ENCODE measurements at regions not wholly inside any gene's neighbourhood (a gene's known extent, or its start where the extent isn't known, plus 50 kb on each side); places are given as distances from the start of the nearest gene placed in this dataset.
"Not testable (repeated sequence)": the region's sequence is repeated elsewhere in the genome, so short reads cannot be mapped to it uniquely, and the experiment has no call there.

DNA sequence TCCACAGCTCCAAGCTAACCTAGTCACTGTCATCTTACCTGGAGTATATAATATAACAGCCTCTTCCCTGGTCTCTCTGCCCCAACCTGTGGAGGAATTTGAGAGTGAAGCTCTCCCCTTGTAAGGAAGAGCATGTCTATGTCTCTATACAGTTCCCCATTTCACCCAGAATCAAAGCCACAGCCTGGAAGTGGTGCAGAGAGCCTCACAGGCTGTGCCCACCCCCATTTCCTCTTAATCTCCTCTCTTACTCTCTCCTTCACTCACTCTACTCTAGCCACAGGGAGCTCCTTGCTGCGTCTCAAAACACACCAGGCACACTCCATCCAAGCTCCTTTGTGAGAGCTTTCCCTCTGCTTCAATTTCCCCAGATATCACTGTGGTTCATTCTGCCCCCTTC is 302.5 kb upstream of the ISX start:
- no peak for DNase-seq

DNA sequence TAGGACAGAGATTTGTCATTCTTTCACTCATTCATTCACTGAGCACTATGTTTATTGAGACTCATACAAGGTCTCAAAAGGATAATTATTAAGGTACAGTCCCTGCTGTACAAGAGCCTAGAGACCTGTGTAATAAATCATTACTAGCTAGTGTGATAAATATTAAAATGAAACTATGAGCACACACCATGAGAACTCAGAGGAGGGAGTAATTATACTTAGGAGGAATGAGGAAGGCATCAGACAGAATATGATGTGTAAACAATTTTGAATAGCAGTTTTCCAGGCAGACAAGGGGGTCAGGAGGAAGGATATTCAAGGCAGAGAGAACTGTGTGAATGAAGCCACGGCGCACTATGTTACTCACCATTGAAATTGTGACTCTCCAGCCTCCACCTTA is 300.8 kb upstream of the ISX start:
- DNase-seq: no peak

DNA sequence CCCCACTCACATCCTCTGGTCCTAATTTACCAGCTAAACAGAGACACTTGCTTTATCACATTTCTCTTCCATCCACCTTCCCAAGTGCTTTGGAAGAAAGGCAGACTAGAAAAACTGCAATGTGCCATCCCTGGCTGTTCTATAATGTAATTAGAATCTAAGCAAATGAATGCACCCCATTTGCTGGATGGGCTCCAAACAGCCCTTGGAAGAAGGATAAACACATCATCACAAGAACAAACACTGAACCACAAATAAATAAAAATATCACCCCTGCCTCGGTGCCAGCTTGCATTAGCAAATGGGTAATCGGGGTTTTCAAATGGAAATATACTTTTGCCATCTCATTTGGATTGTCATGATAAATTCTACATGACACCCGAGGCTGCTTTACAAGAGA is 296.6 kb upstream of the ISX start:
- DNase-seq: no peak

DNA sequence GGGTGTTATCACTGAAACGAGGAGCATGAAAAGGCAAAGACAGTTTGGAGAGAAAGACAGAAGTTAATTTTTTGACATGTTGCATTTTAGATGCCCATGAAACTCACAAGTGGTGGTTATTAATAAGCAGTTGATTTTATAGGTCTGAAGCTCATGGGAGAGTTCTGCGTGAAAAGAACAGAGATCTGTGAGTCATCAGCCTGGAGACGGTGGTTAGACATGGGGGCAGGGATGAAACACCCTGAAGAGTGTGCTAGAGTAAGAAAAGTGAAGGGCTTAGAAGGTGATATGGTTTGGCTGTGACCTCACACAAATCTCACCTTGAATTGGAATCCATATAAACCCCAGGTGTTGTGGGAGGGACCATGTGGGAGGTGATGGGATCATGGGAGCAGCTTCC is 289.1 kb upstream of the ISX start:
- no peak for DNase-seq

DNA sequence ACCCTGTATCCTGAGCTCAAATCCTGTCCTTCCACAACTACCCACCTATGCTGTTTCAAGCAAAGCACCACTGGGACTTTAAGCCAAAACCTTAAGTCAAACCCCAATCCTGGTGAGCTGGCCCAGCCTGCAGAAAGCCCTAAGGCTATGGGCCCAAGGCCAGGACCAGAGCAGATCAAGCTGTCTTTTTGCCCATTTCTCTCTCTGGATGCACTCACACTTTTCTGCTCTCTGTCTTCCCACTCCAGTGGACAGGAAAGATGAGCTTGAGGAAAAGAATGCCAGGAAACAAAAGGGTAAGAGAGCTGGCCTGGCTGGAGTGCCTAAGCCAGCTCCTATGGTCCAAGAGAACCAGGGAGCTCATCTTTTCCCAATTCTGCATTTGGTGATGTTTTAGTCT is 284.3 kb upstream of the ISX start:
- no peak for DNase-seq

DNA sequence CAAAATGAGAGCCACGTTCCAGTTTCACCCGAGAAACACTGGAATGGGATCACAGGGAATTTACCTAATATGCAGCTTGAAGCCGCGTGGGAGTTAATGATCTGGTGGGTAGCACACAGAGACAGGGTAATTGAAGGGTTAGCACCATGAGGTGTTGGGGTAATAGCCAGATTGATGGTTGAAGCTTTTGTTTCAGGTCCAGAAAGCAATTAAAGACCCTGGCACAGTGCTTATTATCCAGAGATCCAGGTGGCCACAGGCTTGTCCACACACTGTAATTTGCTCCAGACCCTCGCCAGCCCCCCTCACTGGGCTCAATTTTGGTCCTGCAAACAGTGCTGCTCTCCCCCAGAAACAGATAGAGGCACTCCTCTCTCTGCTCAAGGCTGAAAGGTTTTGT is 282.5 kb upstream of the ISX start:
- no peak for DNase-seq

DNA sequence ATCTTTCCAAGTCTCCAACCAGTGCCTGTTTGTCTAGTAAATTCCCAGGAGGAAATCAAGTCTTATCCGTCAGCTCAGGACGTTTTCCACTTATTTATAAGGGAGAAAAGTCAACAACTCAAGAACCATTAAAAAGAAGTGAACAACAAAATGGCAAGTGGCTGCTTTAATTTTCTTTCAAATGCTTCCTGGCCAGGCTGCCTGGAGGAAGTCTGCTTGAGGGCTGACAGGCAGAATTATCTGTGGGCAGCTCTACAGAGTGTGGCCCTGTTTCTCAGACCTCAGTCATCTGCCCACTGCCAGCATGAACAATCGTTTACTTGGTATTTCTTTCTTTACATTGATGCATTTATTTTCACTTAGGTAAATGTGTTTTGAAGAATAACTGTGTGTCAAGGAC is 281.9 kb upstream of the ISX start:
- DNase-seq: no peak

DNA sequence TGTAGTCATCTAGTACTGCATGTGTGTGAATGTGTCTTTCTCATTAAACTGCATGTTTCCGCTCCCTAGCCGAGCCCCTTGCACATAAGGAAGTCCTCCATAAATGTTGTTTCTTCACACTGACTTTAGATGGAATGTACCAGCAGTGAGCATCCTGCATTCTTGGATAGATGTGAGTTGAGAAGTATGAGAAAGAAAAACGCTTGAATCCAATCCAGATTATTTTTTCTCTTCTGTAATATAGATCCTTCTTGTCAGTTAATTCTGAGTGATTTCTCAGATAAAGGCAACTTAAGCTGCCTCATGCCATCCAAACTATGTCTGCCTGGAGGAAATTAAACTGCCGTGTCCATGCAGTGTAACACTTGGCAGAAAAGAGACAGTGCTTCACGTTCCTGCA is 268.1 kb upstream of the ISX start:
- no peak for DNase-seq

DNA sequence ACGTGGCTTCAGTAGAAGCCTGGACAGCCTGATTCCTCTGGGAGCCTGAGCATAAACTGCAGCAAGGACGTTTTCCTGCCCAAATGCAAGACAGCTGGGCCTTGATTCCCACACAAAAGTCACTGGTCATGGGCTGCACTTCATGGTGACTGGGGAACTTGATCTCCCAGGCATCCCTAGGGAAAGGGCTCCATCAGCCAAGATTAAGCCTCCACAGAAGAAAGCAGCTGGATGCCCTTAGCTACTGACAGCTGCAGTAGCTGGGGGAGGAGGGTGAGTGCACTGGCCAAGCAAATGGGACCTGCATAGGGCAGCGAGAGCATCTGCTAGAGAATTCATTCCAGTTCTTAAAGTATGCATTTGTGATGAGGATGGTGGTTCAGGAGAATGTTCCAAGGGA is 267.4 kb upstream of the ISX start:
- DNase-seq: no peak

DNA sequence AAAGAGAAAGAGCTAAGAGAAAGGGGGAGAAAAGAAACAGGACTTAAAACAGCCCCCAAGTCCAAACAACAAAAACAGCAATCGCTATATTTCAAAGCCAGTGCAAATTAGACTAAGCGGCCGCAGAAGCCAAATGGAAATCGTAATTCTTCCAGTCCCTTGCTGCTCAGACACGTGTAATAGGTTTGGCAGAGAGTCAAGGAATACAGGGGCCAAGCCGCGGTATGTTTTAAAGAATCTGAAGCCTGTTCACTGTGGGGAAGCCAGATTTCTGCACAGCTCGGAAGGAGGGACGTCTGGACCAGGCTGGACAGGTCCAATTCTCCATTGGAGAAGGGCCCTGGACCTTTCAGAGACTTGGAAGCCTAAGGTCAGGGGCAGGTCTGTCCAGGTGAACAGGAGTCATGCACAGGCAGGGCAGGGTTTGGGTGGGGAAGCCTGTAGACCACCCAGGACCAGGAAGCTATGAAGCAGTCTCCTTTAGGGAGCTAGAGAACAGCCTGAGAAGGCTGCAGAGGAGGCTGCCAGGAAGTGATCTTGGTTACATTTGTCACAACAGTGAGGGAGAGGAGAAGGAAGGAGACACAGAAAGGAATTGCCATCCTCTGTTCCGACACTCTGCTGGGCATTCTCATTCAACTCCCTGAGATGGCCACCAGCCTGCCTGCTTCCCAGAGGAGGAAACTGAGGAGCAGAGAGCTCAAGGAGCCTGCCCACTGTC is 265.5 kb upstream of the ISX start:
- DNase-seq: no peak

DNA sequence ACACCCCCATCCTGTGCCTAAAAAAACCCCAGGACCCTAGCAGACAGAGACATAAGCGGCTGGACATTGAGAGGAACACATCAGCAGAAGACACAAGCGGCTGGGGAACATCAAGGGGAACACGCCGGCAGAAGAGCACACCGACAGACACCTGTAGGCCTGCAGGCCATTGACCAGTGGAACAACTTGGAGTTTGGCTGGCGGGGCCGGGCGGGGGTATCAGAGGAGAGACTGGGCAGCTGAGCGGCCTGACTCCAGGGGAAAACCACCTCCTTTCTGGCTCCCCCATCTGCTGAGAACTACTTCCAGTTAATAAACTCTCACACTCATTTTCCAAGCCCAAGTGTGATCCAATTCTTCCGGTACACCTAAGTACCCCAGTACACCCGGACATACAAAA is 264.7 kb upstream of the ISX start:
- no peak for DNase-seq

DNA sequence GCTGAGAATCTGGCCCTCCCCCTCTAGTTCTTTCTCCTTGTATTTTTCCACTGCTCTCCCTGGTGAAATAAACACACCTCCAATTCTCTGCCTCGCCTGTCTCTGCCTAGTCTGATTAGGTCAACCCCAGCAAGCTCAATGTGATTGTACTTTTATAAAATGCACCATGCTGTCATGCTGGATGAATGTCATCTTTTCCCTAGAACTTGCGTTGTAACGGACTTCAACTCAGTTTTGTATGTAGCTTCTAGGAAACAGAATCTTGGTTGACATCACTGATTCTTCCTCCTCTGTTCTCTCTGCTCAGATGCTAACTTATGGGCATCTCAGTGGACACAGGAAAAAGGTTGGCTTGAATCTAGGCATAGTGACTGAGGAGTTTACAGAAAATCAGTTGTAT is 261.9 kb upstream of the ISX start:
- DNase-seq: no peak

DNA sequence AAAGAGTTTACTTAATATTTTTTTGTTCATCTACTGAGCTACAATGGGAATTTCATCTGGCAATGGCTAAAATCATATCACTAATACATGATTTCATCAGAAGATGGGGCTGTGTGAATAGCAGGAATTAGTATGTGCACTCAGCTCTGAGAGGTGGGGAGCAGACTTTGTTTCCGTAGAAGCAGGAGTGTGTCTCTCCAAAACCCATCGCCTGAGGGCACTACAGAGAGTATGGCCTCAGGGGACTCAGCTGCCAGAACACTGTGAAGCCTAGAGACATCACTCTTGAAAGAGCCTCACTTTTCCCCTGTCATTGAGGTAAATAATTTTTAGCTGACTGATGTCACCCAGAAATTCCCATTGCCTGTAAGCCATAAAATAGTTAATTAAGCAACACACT is 261.4 kb upstream of the ISX start:
- no peak for DNase-seq

DNA sequence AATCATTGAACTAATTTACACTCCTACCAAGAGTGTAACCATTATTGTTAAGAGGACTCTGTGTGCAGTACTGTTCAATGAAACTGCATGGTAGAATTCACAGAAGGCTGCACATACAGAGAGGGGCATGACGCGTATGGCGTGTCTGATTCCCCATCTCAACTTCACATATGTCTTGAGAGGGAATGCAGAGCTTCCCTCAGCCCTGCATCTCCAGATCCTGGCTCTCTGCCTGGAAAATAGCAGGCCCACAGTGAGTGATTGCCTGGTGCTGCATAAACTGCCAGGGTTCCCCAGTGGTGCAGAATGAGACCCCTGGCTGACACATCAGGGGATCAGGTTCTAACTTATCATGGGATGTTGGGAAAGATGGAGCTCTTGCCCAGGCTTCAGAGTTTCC is 260.2 kb upstream of the ISX start:
- DNase-seq: no peak

DNA sequence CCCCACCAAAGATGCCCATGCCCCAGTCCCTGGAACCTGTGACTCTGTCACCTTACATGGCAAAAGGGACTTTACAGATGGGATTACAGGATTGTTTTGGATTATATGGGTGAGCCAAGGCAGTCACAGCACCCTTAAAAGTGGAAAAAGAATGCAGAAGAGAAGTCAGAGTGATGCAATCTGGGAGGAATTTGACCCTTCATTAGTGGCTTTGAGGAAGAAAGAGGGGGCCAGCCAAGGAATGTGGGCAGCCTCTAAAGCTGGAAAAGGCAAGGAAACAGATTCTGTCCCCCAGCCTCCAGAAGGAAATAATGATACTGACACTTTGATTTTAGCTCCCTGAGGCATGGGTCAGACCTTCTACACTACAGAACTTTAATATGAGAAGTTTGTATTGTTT is 257.3 kb upstream of the ISX start:
- no peak for DNase-seq

DNA sequence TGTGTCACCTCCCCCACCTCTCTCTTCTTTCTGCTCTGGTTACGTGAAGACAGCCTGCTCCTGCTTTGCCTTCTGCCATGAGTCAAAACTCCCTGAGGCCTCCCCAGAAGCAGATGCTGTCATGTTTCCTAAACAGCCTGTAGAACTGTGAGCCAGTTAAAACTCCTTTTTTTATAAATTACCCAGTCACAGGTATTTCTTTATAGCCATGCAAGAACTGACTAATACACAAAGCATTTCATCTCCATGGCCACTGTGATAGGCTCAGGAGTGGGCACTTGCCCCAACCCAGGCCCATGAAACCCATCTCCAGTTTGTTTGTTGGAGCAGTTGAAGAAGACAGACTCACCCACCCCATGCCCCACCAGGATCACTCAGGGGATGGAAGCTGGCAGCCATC is 253.3 kb upstream of the ISX start:
- no peak for DNase-seq

DNA sequence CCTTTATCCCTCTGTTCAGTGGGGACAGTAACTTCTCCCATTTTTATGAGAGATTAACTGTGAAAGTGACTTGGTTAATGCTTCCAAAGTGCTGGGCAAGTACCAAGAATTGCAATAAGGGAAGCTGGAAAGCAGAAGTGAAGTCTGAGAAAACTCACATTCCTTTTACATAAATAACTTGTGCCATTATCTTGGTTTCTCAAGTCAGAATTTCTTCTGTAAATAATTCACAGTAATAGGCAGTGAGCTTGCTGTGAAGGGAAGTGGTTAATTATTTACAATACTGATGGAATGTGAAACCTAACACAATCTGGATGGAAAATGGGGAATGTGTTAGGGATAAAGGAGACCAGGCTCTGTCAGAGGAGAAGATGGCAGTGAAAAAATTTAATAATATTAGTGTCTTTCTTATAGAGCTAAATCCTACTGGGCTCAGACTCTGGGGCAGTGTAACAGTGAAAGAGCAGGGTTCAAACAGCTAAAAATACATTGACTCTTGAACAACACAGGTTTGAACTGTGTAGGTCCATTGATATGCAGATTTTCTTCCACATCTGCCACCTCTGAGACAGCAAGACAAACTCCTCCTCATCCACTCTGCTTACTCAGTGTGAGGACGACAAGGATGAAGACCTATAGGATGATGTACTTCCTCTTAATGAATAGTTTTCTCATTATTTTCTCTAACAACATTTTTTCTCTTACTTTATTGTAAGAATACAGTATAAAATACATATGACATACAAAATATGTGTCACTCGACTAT is 251.5 kb upstream of the ISX start:
- DNase-seq: no peak

DNA sequence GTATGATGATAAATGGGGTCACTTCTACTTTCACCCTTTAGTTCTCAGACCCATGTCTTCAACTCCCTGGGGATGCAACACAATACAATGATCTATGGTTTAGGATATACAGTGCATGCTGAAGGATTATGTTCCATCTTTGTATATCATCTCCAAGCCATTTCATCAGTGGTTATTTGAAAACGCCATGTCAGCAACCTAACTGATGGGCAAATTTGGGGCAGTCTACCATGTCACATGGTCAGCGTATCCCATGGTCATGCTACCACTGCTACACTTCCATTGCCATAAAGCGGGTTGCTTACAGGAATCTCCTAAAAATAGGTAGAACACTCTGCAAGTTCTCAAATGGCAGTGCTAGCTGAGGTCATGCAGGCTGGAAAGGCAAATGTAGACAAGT is 236.5 kb upstream of the ISX start:
- DNase-seq: no peak

DNA sequence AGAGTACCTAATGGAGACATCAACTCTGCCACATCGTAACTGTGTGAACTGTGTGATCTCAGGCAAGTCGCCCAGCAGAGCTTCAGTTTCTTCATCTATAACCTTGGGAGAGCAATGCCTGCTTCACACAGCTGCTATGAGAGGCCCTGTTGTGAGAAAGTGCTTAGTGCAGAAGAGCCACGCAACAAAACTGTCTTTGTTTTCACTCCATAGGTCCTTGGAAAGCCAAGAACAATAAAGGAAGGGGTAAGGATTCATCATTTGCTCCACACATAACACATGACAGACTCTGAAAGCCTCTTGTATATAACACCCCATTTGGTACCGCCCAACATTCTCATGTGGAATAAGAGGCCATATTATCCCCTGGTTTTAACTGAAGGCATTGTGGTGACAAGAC is 231.9 kb upstream of the ISX start:
- DNase-seq: no peak

DNA sequence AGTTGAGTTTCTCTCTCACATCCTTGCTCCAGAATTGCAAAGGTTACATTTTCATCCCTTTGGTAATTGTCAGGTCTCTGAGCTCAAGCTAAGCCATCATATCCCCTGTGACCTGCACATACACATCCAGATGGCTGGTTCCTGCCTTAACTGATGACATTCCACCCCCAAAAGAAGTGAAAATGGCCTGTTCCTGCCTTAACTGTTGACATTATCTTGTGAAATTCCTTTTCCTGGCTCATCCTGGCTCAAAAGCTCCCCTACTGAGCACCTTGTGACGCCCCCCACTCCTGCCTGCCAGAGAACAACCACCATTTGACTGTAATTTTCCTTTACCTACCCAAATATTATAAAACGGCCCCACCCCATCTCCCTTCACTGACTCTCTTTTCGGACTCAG is 231.4 kb upstream of the ISX start:
- DNase-seq: not testable (repeated sequence)

DNA sequence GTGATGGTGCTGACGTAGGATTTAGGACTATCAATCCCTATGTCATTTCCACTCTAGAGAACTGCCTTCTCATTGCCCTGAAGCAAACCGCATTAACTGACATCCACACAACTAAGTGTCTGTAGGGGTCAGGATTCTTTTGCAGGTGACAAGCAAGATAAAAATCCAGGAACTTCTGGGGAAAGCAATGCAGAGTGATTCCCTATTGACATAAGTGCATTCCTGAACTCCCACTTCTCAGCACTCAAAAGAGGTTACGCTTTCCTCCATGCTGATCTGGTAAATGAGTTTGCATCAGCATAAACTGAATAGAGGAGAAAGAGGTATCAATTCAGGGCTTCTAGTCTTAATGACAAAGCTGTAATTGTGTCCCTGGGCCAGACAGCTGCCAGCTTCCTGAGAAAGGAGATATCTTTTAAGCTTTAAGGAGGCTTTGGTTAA is 224.6 kb upstream of the ISX start:
- DNase-seq: no peak

DNA sequence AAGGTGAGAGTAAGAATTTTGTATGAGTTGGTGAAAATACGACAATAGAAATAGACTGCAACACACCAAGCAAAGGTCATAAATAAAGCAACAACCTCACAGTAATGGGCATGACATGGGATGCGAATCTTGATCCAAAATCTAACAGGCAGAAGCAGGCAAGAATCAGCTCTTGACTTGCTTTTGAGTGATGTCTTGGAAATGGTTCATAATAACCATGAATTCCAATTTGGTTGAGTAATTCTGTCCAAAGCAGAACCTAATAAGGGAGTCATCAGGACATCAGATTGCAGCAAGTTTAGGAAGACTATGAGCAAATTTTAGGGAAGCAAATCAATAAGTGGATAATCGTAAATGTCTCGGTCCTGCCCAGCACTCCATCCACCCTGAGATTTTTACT is 224.0 kb upstream of the ISX start:
- DNase-seq: no peak

DNA sequence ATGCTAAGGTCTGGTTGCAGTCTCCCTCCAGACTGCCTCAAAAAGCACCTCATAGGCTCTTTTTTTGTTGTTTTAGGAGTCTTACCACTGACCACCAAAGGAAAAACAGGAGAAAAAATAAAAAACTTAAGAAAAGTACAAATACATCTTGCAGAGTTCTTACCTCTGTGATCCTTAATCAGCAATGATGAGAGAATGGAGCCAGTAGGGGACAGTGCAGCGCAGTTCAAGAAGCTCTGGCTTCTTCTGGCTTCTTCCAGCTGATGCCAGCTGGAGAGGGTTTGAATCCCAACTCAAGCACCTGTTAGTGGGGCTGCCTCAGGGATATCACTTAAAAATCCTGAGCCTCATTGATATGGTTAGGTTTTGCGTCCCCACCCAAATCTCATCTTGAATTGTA is 223.3 kb upstream of the ISX start:
- no peak for DNase-seq

DNA sequence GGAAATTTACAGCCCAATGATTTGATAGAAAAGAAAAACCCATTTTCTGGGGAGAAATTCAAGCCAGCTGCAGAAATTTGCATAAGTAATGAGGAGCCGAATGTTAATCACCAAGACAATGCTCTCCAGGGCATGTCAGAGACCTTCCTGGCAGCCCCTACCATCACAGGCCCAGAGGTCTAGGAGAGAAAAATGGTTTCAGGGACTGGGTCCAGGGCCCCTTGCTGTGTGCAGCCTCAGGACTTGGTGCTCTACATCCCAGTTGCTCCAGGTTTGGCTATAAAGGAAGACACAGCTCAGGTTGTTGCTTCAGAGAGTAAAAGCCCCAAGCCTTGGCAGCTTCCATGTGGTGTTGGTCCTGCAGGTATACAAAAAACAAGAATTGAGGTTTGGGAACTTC is 222.2 kb upstream of the ISX start:
- not testable (repeated sequence) for DNase-seq

DNA sequence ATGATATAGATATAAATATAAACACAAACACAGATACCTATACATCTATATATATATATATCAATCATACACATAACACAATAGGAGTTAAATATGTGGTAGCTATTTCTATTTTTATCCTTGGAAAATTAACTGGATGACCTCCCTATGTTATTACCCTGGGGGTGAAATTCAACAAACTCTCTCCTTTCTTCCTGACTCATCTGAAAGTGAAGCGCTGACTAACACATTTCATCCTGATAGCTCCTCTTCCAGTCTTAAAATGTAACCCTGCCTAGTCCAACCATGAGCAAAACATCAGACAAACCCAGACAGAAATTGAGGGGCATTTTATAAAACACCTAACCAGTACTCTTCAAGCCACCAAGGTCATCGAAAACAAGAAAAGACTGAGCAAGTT is 220.6 kb upstream of the ISX start:
- no peak for DNase-seq

All from CD4-positive, alpha-beta T cell treated with Interleukin-10 for 1 hour (primary cell).